Stimulated activated CD4-positive, alpha-beta T cell treated with anti-CD3 and anti-CD28 coated beads, Interleukin-4, amount 100 ng/mL, for 4 hours (primary cell): ENCODE measurements at regions not wholly inside any gene's neighbourhood (a gene's known extent, or its start where the extent isn't known, plus 50 kb on each side); places are given as distances from the start of the nearest gene placed in this dataset.
"Not testable (repeated sequence)": the region's sequence is repeated elsewhere in the genome, so short reads cannot be mapped to it uniquely, and the experiment has no call there.

Source experiments
- DNase-seq, 2 experiments: peaks; one replicate each; pipeline ENCODE4 v3.0.0-alpha.2; 2020

GRCh38 chrY:20891440-20892160 lies 135.7 kb downstream of the RPS4Y2 start:
- no peak for DNase-seq

GRCh38 chrY:20925350-20926091 lies 169.6 kb downstream of the RPS4Y2 start:
- DNase-seq = peak in 1 of 2 experiments; percentile 1

DNA sequence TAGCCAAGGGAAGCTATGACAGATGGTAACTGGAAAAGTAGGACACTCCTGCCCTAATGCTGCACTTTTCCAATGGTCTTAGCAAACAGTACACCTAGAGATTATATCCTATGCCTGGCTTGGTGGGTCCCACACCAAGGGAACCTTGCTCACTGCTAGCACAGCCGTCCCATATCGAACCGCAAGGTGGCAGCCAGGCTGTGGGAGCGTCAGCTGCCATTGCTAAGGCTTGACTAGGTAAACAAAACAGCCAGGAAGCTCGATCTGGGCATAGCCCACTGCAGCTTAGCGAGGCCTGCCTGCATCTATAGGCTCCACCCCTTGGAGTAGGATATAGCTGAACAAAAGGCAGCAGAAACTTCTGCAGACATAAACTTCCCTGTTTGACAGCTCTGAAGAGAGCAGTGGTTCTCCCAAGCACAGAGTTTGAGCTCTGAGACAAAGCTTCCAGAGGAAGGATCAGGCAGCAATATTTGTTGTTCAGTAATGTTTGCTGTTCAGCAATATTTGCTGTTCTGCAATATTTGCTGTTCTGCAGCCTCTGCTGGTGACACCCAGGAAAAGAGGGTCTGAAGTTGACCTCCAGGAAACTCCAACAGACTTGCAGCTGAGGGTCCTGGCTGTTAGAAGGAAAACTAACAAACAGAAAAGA lies 173.9 kb downstream of the RPS4Y2 start:
- DNase-seq = no peak

DNA sequence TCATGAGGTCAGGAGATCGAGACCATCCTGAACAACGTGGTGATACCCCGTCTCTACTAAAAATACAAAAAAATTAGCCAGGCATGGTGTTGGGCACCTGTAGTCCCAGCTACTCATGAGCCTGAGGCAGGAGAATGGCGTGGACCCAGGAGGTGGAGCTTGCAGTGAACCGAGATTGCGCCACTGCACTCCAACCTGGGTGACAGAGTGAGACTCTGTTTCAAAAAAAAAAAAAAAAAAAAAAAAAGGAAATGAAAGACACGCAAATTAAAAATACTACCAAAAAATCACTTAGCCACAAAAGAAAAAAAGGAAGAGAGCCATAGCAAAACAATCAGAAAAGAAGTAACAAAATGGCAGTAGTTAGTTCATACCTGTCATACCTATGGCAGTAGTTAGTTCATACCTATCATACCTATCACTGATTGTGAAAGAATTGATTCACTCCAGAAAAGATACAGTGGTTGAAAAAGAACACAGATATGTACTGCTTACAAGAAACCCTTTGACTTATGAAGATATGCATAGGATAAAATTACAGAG lies 180.9 kb downstream of the RPS4Y2 start:
- DNase-seq = not testable (repeated sequence)

- no peak for DNase-seq
Observed at GRCh38 chrY:20961512-20961911, 205.6 kb downstream of the RPS4Y2 start.

DNA sequence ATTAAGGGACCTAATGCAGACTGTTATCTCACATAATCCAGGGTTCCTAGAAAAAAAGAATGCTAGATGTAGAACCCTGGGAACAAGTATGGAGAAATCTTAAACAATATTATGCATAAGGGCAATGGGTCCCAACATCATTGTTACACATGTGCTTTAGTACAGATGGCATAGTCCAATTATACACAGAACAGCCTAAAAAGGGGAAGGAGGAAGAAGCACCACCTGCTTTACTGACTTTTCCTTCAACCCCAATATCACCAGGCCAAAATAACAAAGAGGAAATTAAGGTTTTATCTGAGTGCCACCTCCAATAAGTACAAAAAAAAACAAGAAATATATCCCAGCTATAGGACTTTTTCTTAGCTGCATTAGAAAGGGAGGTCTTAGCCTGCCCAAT lies 211.9 kb downstream of the RPS4Y2 start:
- DNase-seq = no peak

GRCh38 chrY:20968237-20968636 lies 212.3 kb downstream of the RPS4Y2 start:
- no peak for DNase-seq

DNA sequence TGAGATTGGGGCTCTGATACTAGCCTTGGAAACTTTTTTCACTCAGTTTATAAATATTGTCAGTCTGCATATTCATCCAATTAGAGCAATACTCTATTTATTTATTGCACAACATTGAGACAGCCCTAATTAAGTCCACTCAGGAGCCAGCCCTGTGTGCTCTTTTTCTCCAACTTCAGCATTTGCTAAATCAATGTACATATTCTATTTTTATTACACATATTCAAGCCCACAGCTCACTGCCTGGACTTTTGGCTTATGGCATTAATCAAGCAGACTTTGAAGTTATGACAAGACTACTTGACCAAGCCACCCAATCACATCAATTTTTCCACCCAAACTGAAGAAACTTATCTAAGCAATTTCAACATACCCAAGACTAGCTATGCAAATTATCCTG lies 215.5 kb downstream of the RPS4Y2 start:
- no peak for DNase-seq

- no peak for DNase-seq
Observed at GRCh38 chrY:20986037-20986436, 230.1 kb downstream of the RPS4Y2 start.

DNA sequence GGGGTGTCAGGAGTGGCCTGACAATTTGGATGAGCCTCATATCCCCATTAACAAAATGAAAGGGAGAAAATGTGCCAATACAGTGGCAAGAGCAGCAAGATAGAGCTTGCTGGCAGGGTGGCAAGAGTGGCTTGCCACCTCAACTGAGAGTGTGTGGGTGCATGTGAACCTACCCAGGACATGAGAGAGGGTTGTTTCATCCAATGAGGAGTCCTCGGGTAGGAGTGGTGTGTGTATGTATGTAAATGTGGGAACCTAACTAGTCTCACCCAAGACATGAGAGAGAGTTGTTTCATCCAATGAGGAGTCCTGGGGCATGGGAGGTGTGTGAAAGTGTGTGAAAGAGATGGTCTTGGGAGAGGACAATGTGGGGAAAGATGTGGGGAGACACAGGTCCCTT lies 234.2 kb downstream of the RPS4Y2 start:
- no peak for DNase-seq

- no peak for DNase-seq
Observed at GRCh38 chrY:20990869-20991548, 235.1 kb downstream of the RPS4Y2 start.

- no peak for DNase-seq
Observed at GRCh38 chrY:20997355-20997754, 241.4 kb downstream of the RPS4Y2 start.

GRCh38 chrY:20998016-20998415 lies 242.1 kb downstream of the RPS4Y2 start:
- no peak for DNase-seq

DNA sequence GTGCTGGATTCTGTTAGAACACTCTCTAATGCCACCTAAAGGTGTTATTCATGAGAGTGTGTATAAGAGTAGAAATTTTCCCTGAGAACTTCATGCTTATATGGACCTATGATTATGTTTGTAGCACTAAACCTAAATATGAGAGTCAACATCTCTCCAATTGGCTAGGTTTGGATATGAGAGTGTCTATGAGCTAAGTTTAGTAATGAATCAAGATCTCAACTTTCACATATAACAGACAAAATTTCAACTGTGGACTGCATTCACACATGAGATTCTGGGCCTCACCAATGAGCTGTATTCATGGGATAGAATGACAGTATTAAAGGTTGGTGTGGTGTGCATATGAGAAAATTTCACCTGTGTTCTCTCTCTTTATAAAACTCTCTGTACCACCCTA lies 242.6 kb downstream of the RPS4Y2 start:
- DNase-seq = no peak

GRCh38 chrY:21001102-21001501 lies 245.2 kb downstream of the RPS4Y2 start:
- DNase-seq = no peak

- DNase-seq = no peak
Observed at GRCh38 chrY:21003059-21003458, 247.2 kb downstream of the RPS4Y2 start.

DNA sequence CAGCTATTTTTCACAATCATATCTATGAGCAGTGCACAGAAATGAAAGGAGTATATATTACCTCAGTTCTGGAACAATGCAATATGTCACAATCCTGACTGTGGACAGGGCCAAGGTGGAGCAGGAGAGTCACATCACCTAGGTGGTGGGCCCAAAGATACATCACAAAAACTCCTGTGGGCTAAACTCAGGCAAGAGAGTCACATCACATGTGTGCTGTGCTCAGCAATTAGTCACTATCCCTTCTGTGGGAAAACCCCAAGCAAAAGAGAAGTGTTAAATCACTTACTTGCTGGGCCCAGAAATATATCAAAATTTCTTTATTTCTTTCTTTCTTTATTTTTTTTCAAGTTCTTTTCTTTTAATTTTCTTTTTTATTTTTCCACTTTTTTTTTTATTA lies 249.6 kb downstream of the RPS4Y2 start:
- peak in 1 of 2 experiments; percentile 23 for DNase-seq

GRCh38 chrY:21021811-21022210 lies 265.9 kb downstream of the RPS4Y2 start:
- no peak for DNase-seq

GRCh38 chrY:21022326-21023044 lies 266.6 kb downstream of the RPS4Y2 start:
- peak in 1 of 2 experiments; percentile 18 for DNase-seq

DNA sequence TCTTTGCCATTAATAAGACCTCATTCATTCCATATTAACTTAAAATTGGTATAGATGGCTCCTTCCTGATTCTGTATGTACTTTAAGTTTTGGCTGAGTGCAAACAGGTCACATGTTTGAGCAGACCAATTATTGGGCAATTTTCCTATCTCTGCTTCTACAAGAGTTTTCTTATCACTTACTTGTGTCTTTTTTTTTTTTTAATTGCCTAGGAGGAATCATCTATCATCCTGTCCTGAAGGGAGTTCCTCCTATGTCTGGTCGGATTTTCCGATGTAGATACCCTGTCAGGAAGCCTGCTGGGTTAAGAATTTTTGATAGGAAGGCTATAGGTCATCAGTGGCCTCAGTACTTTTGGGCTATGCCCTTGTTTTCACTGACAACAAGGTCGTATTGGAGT lies 268.0 kb downstream of the RPS4Y2 start:
- DNase-seq = no peak

GRCh38 chrY:21028506-21028905 lies 272.6 kb downstream of the RPS4Y2 start:
- no peak for DNase-seq

- DNase-seq = no peak
Observed at GRCh38 chrY:21033363-21033762, 277.5 kb downstream of the RPS4Y2 start.
